ENCODE measurements at regions not wholly inside any gene's neighbourhood (a gene's known extent, or its start where the extent isn't known, plus 50 kb on each side); places are given as distances from the start of the nearest gene placed in this dataset.

DNA sequence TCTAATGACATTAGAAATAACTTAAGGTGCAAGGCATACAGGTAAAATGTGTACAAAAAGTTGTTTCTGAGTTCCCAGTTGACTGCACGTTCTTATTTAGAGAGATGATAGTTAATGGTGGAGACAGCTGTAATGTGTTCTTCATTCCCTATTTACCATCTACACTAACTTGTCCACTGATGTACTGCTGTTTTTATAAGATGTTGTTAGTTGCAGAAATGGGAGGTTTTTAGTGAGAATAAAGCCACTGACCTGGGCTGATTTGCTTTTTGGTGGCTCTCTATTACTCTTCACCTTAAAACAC lies 122.9 kb upstream of the LYPLAL1 start (continued):
- TF ChIP-seq, protein P1, sequence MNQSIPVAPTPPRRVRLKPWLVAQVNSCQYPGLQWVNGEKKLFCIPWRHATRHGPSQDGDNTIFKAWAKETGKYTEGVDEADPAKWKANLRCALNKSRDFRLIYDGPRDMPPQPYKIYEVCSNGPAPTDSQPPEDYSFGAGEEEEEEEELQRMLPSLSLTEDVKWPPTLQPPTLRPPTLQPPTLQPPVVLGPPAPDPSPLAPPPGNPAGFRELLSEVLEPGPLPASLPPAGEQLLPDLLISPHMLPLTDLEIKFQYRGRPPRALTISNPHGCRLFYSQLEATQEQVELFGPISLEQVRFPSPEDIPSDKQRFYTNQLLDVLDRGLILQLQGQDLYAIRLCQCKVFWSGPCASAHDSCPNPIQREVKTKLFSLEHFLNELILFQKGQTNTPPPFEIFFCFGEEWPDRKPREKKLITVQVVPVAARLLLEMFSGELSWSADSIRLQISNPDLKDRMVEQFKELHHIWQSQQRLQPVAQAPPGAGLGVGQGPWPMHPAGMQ (IDR thresholded peaks at IDR 0.05; ENCODE audit: borderline replicate concordance) = no peak
- TF ChIP-seq HDAC6 (IDR thresholded peaks at IDR 0.05; ENCODE audit: unreplicated experiment) = no peak
- TF ChIP-seq RAD51 (IDR thresholded peaks at IDR 0.05) = no peak
- TF ChIP-seq PKNOX1 (IDR thresholded peaks at IDR 0.05) = no peak
- TF ChIP-seq BMI1 (IDR thresholded peaks at IDR 0.05; ENCODE audit: borderline replicate concordance) = no peak
- TF ChIP-seq ZNF24 (IDR thresholded peaks at IDR 0.05) = no peak

DNA sequence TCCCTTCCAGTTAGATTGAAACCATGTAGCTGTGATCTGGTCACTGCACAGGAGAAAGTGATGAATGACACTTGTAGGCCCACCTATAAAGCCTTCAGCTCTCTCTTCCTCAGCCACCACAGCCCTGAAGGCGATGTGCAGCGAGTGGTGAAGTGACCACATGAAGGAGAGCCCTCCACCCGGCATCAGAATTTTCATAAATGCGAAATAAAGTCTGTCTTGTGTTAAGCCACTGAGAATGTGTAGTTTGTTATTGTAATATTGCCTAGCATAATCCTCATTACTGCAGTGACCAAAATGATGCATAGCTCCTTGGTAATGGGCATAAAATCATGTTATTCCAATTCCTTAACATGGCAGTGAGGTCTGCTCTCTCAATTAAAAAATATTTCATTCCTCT lies 122.1 kb upstream of the LYPLAL1 start:
- SMC1A ChIA-PET (ENCODE audit: uncharacterized antibody, unreplicated experiment) = interaction anchor here (0.8 kb wide), 1 partner anchor 14 kb away, joined by 3 read pairs; no protein-coding TSS in a partner anchor
- FAIRE-seq (no peak), DNase-seq (ENCODE audit: low read depth, low spot score) (no peak), ATAC-seq (no peak)
- no TSS peak for BruUV-seq (replicated peaks)
- H3K79me2 ChIP-seq (ENCODE audit: control insufficient read depth, insufficient read depth, low read length) = no peaks in the 10 kb centered on the region
- no peak overlapping the region for H3K4me3 ChIP-seq
- POLR2A ChIA-PET = no interaction called here
- no peaks in the 10 kb centered on the region for H3K36me3 ChIP-seq (ENCODE audit: control insufficient read depth in 2 of 2, insufficient read depth in 2 of 2, low read length in 1 of 2)
- RAD21 ChIA-PET (ENCODE audit: unreplicated experiment) = no interaction called here
- H4K20me1 ChIP-seq (ENCODE audit: control insufficient read depth, insufficient read depth) = no peaks in the 10 kb centered on the region
- H3K4me1 ChIP-seq (ENCODE audit: control insufficient read depth, insufficient read depth, low read length) = no peaks in the 10 kb centered on the region
- intact Hi-C loops (cut with micrococcal nuclease; ENCODE audit: unreplicated experiment) (no loop called here), in situ Hi-C loops (cut with MboI) (no loop called here)
- H2AFZ ChIP-seq (ENCODE audit: control insufficient read depth, low read depth, low read length) = no peak overlapping the region
- WGBS (ENCODE audit: insufficient coverage, insufficient replicate concordance, low lambda C conversion rate, missing lambda C conversion rate) = 56% methylated on average over 4 of the region's 4 CpGs
- H3K9me3 ChIP-seq (replicated peaks; ENCODE audit: control insufficient read depth, insufficient read depth, low read length) = no peaks in the 10 kb centered on the region
- no peak overlapping the region for H3K4me2 ChIP-seq (ENCODE audit: control insufficient read depth, insufficient read depth)
- H3K27me3 ChIP-seq (replicated peaks in 1 of 2; ENCODE audit: control insufficient read depth in 2 of 2, insufficient read depth in 2 of 2, low read length in 1 of 2) = no peaks in the 10 kb centered on the region; a peak in 1 of 4 replicates
- no peak overlapping the region for H3K27ac ChIP-seq (ENCODE audit: control insufficient read depth, insufficient read depth)
- H3K9ac ChIP-seq (ENCODE audit: control insufficient read depth, insufficient read depth, low read length) = no peak overlapping the region
- CTCF ChIA-PET = no interaction called here
- TF ChIP-seq, protein P2, sequence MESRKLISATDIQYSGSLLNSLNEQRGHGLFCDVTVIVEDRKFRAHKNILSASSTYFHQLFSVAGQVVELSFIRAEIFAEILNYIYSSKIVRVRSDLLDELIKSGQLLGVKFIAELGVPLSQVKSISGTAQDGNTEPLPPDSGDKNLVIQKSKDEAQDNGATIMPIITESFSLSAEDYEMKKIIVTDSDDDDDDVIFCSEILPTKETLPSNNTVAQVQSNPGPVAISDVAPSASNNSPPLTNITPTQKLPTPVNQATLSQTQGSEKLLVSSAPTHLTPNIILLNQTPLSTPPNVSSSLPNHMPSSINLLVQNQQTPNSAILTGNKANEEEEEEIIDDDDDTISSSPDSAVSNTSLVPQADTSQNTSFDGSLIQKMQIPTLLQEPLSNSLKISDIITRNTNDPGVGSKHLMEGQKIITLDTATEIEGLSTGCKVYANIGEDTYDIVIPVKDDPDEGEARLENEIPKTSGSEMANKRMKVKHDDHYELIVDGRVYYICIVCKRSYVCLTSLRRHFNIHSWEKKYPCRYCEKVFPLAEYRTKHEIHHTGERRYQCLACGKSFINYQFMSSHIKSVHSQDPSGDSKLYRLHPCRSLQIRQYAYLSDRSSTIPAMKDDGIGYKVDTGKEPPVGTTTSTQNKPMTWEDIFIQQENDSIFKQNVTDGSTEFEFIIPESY (IDR thresholded peaks at IDR 0.05) = no peak
- TF ChIP-seq YBX1 (IDR thresholded peaks at IDR 0.05) (no peak), ZNF217 (IDR thresholded peaks at IDR 0.05) (no peak), MXI1 (IDR thresholded peaks at IDR 0.05; ENCODE audit: low read depth, low read length) (no peak), IKZF2 (IDR thresholded peaks at IDR 0.05) (no peak), SPI1 (IDR thresholded peaks at IDR 0.05; ENCODE audit: borderline replicate concordance, insufficient read depth, low read depth, low read length) (no peak), SRF (IDR thresholded peaks at IDR 0.05; ENCODE audit: low read depth in 2 of 2, low read length in 2 of 2) (no peak), ZNF384 (IDR thresholded peaks at IDR 0.05; ENCODE audit: borderline replicate concordance, low read depth, low read length) (no peak), GATAD2B (conservative IDR thresholded peaks at IDR 0.05; ENCODE audit: low read depth) (no peak), KLF5 (IDR thresholded peaks at IDR 0.05; ENCODE audit: partially characterized antibody) (no peak)
- TF ChIP-seq, protein P3, sequence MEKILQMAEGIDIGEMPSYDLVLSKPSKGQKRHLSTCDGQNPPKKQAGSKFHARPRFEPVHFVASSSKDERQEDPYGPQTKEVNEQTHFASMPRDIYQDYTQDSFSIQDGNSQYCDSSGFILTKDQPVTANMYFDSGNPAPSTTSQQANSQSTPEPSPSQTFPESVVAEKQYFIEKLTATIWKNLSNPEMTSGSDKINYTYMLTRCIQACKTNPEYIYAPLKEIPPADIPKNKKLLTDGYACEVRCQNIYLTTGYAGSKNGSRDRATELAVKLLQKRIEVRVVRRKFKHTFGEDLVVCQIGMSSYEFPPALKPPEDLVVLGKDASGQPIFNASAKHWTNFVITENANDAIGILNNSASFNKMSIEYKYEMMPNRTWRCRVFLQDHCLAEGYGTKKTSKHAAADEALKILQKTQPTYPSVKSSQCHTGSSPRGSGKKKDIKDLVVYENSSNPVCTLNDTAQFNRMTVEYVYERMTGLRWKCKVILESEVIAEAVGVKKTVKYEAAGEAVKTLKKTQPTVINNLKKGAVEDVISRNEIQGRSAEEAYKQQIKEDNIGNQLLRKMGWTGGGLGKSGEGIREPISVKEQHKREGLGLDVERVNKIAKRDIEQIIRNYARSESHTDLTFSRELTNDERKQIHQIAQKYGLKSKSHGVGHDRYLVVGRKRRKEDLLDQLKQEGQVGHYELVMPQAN (conservative IDR thresholded peaks at IDR 0.05) = no peak

Measured in GM12878 (cell line).